Endodermal cell (in vitro differentiated cells): ENCODE measurements at regions not wholly inside any gene's neighbourhood (a gene's known extent, or its start where the extent isn't known, plus 50 kb on each side); places are given as distances from the start of the nearest gene placed in this dataset.

Source experiments
- DNase-seq: peaks from one replicate; pipeline ENCODE4 v3.0.0-alpha.2; 2017
- H3K27ac ChIP-seq: 2 replicates; pipeline ENCODE4 v1.5.1; 2013; ENCODE audit warnings: mild to moderate bottlenecking, low read depth, low read length, moderate library complexity
- H3K27me3 ChIP-seq: 2 replicates; pipeline ENCODE4 v1.6.1; 2013; ENCODE audit warnings: mild to moderate bottlenecking, low read length, moderate library complexity; ENCODE audit not compliant: insufficient read depth, control insufficient read depth, poor library complexity, severe bottlenecking
- H3K36me3 ChIP-seq: 2 replicates; pipeline ENCODE4 v1.7.0; 2013; ENCODE audit warnings: mild to moderate bottlenecking, low read length, moderate library complexity; ENCODE audit not compliant: control insufficient read depth, insufficient read depth
- H3K4me1 ChIP-seq: one replicate; pipeline ENCODE4 v1.7.0; 2013; ENCODE audit warnings: low read length; ENCODE audit not compliant: control insufficient read depth, insufficient read depth
- H3K4me3 ChIP-seq: 2 replicates; pipeline ENCODE4 v1.5.1; 2013; ENCODE audit warnings: mild to moderate bottlenecking, low read length, moderate library complexity
- H3K9ac ChIP-seq: 2 replicates; pipeline ENCODE4 v1.6.1; 2013; ENCODE audit warnings: mild to moderate bottlenecking, low read length, moderate library complexity; ENCODE audit not compliant: poor library complexity, severe bottlenecking; ENCODE audit errors: extremely low read depth
- H3K9me3 ChIP-seq: 2 replicates; pipeline ENCODE4 v1.6.1; 2013; ENCODE audit warnings: mild to moderate bottlenecking, low read length, moderate library complexity; ENCODE audit not compliant: control insufficient read depth
- H3K27ac Mint-ChIP-seq: 2 replicates; pipeline ENCODE4 v1.8.0; 2020; ENCODE audit warnings: mixed read lengths
- H3K27me3 Mint-ChIP-seq: 2 replicates; pipeline ENCODE4 v1.8.0; 2021; ENCODE audit warnings: mild to moderate bottlenecking, mixed read lengths; ENCODE audit not compliant: insufficient read depth
- H3K36me3 Mint-ChIP-seq: 2 replicates; pipeline ENCODE4 v1.8.0; 2020; ENCODE audit warnings: low read depth, mixed read lengths
- H3K4me1 Mint-ChIP-seq: 2 replicates; pipeline ENCODE4 v1.8.0; 2020; ENCODE audit warnings: mixed read lengths
- H3K4me3 Mint-ChIP-seq: 2 replicates; pipeline ENCODE4 v1.8.0; 2020; ENCODE audit warnings: mild to moderate bottlenecking, moderate library complexity, mixed read lengths
- H3K9me3 Mint-ChIP-seq: 2 replicates; pipeline ENCODE4 v1.8.0; 2020; ENCODE audit warnings: mild to moderate bottlenecking, mixed read lengths
- CTCF ChIP-seq: fragments of 200-600 bp; sonication (generic); conservative IDR thresholded peaks from 2 replicates; pipeline ENCODE4 v1.5.0; 2021; ENCODE audit warnings: antibody characterized with exemption, mild to moderate bottlenecking
- WGBS, 2 experiments: methylation state at CpG; one replicate each; pipeline versions ENCODE4 v1.1.5 to v1.1.7; 2013; ENCODE audit warnings: missing lambda C conversion rate in 2 of 2, mixed read lengths in 1 of 2; ENCODE audit not compliant: insufficient coverage in 1 of 2, insufficient read length in 1 of 2; 5-methylcytosine and 5-hydroxymethylcytosine counted together

GRCh38 chr5:92884469-92884868 lies 696.5 kb downstream of the NR2F1-AS1 start:
- Mint-ChIP-seq H3K4me3 (no peak overlapping the region), H3K9me3 (no peaks in the 10 kb centered on the region), H3K4me1 (peaks cover 16% of the 10 kb centered on the region), H3K36me3 (no peaks in the 10 kb centered on the region), H3K27me3 (peaks cover 5% of the 10 kb centered on the region), H3K27ac (no peak overlapping the region)
- no peak overlapping the region for H3K9ac ChIP-seq
- WGBS, 2 experiments = 67% methylated on average over 1 of the region's 1 CpG; no CpG with 5 or more reads in 1 of the 2 experiments
- H3K9me3 ChIP-seq = no peaks in the 10 kb centered on the region
- no peaks in the 10 kb centered on the region for H3K4me1 ChIP-seq
- no peak overlapping the region for H3K27ac ChIP-seq
- H3K27me3 ChIP-seq = no peaks in the 10 kb centered on the region
- no peak overlapping the region for H3K4me3 ChIP-seq
- no peak for TF ChIP-seq CTCF
- H3K36me3 ChIP-seq = no peaks in the 10 kb centered on the region
- no peak for DNase-seq

- H3K27ac ChIP-seq = peak overlapping the region; percentile 67
- no peaks in the 10 kb centered on the region for H3K9me3 ChIP-seq
- Mint-ChIP-seq H3K9me3 (peaks cover 4% of the 10 kb centered on the region), H3K27ac (no peak overlapping the region), H3K4me1 (peaks cover 6% of the 10 kb centered on the region), H3K27me3 (peaks cover 5% of the 10 kb centered on the region), H3K4me3 (no peak overlapping the region), H3K36me3 (no peaks in the 10 kb centered on the region)
- no peaks in the 10 kb centered on the region for H3K36me3 ChIP-seq
- WGBS, 2 experiments = 92 to 100% methylated on average over 1 to 2 of the region's 2 CpGs
- no peak overlapping the region for H3K9ac ChIP-seq
- no peaks in the 10 kb centered on the region for H3K27me3 ChIP-seq
- H3K4me1 ChIP-seq = no peaks in the 10 kb centered on the region
- DNase-seq = no peak
- no peak for TF ChIP-seq CTCF
- no peak overlapping the region for H3K4me3 ChIP-seq
Observed at GRCh38 chr5:92879806-92880543, 701.0 kb downstream of the NR2F1-AS1 start.

- H3K4me3 Mint-ChIP-seq = no peak overlapping the region
- no peaks in the 10 kb centered on the region for H3K27me3 ChIP-seq
- no peak for DNase-seq
- H3K36me3 ChIP-seq = no peaks in the 10 kb centered on the region
- no peaks in the 10 kb centered on the region for H3K4me1 Mint-ChIP-seq
- H3K4me1 ChIP-seq = no peaks in the 10 kb centered on the region
- no peak overlapping the region for H3K4me3 ChIP-seq
- no peak overlapping the region for H3K27ac ChIP-seq
- H3K36me3 Mint-ChIP-seq = no peaks in the 10 kb centered on the region
- TF ChIP-seq CTCF = no peak
- peaks cover 5% of the 10 kb centered on the region for H3K9me3 ChIP-seq
- H3K27me3 Mint-ChIP-seq = no peaks in the 10 kb centered on the region
- H3K9me3 Mint-ChIP-seq = peaks cover 11% of the 10 kb centered on the region
- no peak overlapping the region for H3K27ac Mint-ChIP-seq
- WGBS, 2 experiments = 97% methylated on average over 2 of the region's 2 CpGs; no CpG with 5 or more reads in 1 of the 2 experiments
- H3K9ac ChIP-seq = no peak overlapping the region
Observed at GRCh38 chr5:92874790-92875189, 706.2 kb downstream of the NR2F1-AS1 start.
